D721Med (cell line): ENCODE measurements at regions not wholly inside any gene's neighbourhood (a gene's known extent, or its start where the extent isn't known, plus 50 kb on each side); places are given as distances from the start of the nearest gene placed in this dataset.

ENCODE experiments used
- DNase-seq: peaks from one replicate; pipeline ENCODE4 v3.0.0; 2011; ENCODE audit warnings: low spot score; ENCODE audit not compliant: insufficient read length
- FAIRE-seq: peaks from 2 replicates; lab custom pipeline; 2011; peaks lifted over from hg19 to GRCh38; lab: Jason Lieb, UNC
- CTCF ChIP-seq: IDR thresholded peaks from 2 replicates; pipeline ENCODE4 v1.5.1; 2012; ENCODE audit warnings: mild to moderate bottlenecking, control low read depth; ENCODE audit not compliant: insufficient read depth; ENCODE audit errors: missing control alignments

- FAIRE-seq (peak; percentile 88), DNase-seq (peak; percentile 12)
- no peak for TF ChIP-seq CTCF
Observed at GRCh38 chr4:159980826-159981468, 878.1 kb downstream of the RAPGEF2 start.

- DNase-seq (no peak), FAIRE-seq (no peak)
- no peak for TF ChIP-seq CTCF
Observed at GRCh38 chr4:159981469-159981856, 878.6 kb downstream of the RAPGEF2 start.

- DNase-seq: no peak
- peak; percentile 25 for FAIRE-seq
- no peak for TF ChIP-seq CTCF
Observed at GRCh38 chr4:159983082-159983481, 880.2 kb downstream of the RAPGEF2 start.

GRCh38 chr4:160009656-160010493 is 907.0 kb downstream of the RAPGEF2 start:
- no peak for TF ChIP-seq CTCF
- no peak for FAIRE-seq
- no peak for DNase-seq

- DNase-seq (no peak), FAIRE-seq (no peak)
- TF ChIP-seq CTCF: no peak
Observed at GRCh38 chr4:160019936-160020335, 917.1 kb downstream of the RAPGEF2 start.

GRCh38 chr4:160020804-160021203 is 917.9 kb downstream of the RAPGEF2 start:
- no peak for TF ChIP-seq CTCF
- DNase-seq (no peak), FAIRE-seq (no peak)

- DNase-seq (no peak), FAIRE-seq (no peak)
- no peak for TF ChIP-seq CTCF
Observed at GRCh38 chr4:160021870-160022269, 919.0 kb downstream of the RAPGEF2 start.
